Myocyte (in vitro differentiated cells): ENCODE measurements at regions not wholly inside any gene's neighbourhood (a gene's known extent, or its start where the extent isn't known, plus 50 kb on each side); places are given as distances from the start of the nearest gene placed in this dataset.

Source experiments
- DNase-seq: peaks from one replicate; pipeline ENCODE4 v3.0.0-alpha.2; 2012; ENCODE audit warnings: low read depth

DNA sequence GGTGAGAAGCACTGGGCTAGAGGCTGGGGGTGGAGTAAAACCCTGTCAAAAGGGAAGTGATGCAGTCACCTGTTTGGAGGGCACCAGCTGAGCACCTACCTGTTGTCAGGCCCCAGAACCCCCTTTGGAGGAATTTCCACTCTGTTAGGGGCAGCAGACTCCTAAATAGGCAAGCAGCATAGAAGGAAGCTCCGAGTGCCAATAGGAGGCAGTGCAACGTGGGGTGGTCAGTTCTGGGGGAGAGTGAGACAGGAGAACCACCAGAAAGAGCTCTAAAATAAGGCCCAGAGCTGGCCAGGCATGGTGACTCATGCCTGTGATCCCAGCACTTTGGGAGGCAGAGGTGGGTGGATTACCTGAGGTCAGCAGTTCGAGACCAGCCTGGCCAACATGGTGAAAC lies 203.7 kb upstream of the ZC3H12A start:
- no peak for DNase-seq

DNA sequence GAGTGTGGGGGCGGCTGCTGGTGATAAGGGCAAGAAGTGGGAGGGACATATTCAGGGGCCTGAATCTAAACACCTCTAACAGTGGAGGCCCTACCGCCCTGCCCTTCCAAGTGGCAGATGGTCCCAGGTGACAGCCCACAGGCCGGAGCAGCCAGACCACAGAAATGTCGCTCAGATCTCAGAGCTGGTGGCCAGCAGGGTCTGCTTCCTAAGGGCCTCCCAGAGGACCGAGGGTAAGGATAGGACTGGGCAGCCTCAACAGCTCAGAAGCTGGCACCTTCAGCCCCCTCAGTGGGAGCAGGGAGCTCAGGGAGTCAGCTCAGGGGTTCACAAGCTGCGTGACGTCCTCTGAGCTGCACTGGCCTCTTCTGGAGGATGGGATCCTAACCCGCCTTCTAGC lies 201.8 kb upstream of the ZC3H12A start:
- no peak for DNase-seq

DNA sequence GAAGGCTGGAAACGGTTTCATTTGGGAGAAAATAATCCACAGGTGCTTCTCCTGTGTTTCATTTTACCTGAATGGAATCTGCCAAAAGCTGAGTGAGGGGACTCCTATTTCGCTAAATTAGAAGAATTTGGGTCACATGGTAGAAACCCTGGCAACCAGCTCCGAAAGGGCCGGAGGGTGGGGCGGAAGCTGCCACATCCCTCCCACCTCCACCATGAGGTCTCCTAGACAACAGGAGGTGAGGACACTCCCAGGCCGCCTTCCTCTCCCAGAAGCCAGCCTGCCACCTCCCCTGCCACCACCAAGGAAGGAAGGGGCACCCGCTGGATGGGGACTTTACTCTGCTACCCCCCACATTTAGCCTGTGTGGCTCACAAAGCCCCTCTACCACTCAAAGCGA lies 199.9 kb upstream of the ZC3H12A start:
- no peak for DNase-seq

DNA sequence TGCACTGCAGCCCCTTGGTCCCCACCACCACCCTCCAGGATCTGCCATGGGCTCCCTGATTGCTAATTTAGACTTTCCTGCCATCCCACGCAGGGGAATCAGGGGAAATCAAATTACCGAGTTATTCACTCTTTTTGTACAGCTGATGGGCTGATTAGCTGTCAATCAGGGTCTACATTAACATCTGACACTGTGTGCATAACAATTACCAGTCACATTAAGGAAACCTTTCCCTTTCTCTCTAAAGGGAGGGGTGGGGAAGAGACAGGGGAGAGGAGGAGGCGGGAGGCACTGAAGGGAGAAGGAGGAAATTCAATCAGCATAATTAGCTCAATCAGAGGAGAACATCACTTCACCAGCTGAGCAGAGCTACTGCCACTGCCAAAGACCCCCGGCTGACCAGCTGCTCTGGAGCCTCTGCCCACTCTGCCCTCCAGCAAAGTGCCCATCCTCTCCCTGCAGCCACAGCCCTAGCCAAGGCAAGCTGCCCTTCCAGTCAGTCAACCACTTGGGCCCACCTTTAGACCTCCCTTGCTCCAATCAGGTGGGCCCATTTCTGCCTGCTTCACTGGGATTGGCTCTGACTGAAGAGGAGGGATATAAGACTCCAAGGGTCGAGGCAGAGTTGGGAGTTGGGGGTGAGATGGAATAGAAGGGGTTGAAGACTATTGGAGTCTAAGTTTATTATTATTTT lies 199.3 kb upstream of the ZC3H12A start:
- DNase-seq: no peak

- DNase-seq: no peak
These were observed 197.0 kb upstream of the ZC3H12A start for GRCh38 chr1:37277366-37277765.

- DNase-seq: no peak
These were observed 193.0 kb upstream of the ZC3H12A start for GRCh38 chr1:37281354-37281753.

- no peak for DNase-seq
These were observed 191.6 kb upstream of the ZC3H12A start for GRCh38 chr1:37282764-37283163.

GRCh38 chr1:37284053-37284452 lies 190.3 kb upstream of the ZC3H12A start:
- DNase-seq: no peak

DNA sequence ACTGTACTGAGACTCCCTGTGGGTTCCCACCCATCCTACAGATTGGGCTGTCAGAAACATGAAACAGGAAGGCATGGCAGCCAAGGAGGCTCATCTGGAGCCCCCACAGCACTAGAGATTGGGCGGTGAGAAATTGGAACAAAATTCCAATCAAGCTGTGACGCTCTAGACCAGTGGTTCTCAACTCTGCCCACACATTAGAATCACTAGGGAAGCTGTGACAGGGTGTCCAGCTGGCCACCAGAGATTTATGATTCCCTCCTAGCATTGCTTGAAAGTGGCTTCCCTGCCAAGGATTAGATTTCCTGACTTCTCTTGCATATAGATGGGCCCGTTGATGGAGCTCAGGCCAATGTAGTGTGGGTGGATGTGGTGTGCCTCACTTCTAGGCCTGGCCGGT lies 187.5 kb upstream of the ZC3H12A start:
- DNase-seq: no peak

DNA sequence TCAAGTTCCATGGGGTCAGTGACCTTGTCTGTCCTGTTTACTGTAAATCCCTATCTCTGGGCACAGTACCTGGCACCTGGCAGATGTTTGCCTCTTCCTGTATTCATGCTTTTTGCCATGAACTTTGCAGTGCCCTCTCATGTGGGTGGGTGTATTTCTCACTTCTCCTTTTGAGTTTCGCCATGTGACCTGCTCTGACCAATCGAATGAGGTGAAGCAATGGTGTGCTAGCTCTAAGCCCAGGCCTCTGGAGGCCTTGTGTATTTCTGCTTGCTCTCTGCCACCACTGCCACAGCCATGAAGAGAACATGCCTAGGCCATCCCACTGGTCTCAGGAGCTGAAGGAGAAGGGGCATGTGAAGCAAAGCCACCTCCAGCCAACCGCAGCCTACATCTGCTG lies 185.5 kb upstream of the ZC3H12A start:
- no peak for DNase-seq

DNA sequence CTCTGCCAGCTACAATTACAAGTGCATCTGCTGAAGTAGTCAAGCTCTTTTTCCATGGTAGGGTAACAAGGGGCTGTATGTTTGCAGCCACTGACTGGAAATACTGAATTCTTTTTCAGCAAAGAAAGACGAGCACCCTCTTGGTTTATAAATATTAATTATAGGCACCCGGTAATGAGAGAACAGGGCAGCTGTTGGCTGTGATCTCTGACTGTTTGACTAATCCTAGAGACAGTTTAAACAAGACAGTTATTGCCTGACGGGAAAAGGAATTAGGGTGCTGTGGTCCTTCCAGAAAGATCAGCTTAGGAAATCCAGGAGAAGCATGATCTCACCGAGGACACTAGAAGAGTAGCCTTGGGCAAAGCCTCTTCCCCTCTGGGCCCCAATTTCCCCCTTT lies 183.7 kb upstream of the ZC3H12A start:
- no peak for DNase-seq

- DNase-seq: no peak
These were observed 181.6 kb upstream of the ZC3H12A start for GRCh38 chr1:37292789-37293188.

- DNase-seq: no peak
These were observed 180.3 kb upstream of the ZC3H12A start for GRCh38 chr1:37294096-37294495.

- no peak for DNase-seq
These were observed 179.9 kb upstream of the ZC3H12A start for GRCh38 chr1:37294529-37294928.

DNA sequence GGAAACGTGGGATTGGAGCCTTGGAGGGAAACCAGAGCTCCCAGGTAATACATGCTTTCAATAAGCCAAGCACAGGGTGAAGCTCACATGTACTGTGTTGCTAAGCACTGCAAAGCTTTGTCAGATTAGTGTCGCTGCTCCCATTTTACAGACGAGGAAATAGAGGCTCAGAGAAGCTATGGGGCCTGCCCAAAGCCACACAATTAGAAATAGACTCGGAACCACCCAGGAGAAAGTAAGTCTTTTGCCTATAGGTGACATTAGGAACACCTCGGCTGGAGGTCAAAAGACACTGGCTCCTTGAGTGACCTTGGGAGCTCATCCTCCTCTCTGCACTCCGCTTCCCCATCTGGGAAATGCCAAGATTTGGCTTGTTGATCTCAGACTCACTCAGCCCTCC lies 175.6 kb upstream of the ZC3H12A start:
- no peak for DNase-seq

GRCh38 chr1:37299216-37299615 lies 175.2 kb upstream of the ZC3H12A start:
- DNase-seq: no peak

DNA sequence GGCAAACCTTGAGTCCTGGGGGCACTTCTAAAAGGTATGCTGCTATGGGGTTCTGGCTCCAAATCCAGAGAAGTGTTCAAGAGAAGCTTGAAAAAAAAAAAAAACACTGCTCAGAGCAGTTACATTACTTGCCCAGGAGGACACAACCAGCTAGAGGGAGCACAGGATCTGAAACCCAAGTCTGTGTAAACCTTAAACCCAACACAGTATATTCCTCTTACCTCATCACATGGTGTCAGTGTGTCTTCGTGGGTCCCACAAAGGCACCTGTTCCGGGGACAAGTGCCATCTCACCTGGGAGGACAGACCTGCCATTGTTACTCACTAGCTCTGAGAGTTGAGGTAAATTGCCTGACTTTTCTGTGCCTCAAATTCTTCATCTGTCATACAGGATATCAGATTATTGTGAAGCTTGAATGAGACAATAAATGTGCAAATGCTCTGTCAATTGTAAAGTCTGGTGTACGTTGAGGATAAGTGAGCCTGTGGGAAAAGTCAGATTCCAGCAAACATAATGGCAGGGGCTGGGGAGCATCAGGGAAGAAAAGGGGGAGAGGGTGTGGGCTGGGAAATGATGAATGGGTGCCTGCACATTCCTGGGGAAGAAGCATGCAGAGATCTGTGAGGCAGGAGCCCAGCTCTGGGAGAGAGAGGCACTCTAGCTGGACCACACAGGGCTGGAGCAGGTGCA lies 170.4 kb upstream of the ZC3H12A start:
- no peak for DNase-seq

DNA sequence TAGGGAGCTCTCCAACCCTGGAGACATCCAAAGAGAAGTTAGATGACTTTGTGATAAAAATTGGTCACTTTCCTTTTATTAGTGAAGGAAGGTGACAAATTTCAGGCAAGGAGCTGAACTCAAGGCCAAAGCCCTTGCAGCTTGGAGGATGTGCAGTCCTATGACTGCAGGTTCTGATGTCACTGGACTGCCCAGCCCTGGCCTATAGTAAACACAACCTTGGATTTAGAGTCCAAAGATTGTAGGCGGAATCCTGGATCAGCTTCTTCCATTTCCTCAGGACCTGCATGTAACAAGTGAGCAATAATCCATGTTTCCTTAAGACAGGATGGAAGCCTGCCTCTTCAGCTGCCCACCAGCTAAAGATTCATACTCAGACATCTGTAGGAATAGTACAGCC lies 169.3 kb upstream of the ZC3H12A start:
- no peak for DNase-seq

- DNase-seq: no peak
These were observed 168.5 kb upstream of the ZC3H12A start for GRCh38 chr1:37305841-37306240.

- no peak for DNase-seq
These were observed 167.9 kb upstream of the ZC3H12A start for GRCh38 chr1:37306461-37306860.

DNA sequence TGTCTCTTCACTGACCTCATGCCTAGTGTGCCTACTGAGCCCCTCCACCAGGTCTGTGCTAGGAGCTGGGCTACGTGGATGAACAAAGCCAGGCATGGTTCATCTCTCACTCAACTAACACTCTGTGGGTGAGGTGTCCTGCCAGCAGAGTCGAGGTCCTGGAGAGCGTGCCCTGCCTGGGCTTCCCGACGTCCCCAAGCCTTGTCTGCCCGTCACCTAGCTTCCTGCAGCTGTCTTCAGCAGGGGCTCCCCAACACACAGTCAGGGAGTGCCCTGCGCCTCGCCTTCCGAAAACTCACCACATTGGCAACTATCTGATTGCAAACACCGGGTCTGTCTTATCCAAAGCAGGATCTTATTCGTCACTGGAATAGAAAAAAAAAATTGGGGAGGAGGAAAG lies 167.5 kb upstream of the ZC3H12A start:
- no peak for DNase-seq

- DNase-seq: no peak
These were observed 166.1 kb upstream of the ZC3H12A start for GRCh38 chr1:37308031-37308960.
